Thyroid gland (tissue), 4 donors: ENCODE measurements at regions not wholly inside any gene's neighbourhood (a gene's known extent, or its start where the extent isn't known, plus 50 kb on each side); places are given as distances from the start of the nearest gene placed in this dataset.

Source experiments
- POLR2A ChIP-seq, 2 donors: fragments of 450-650 bp; IDR thresholded peaks; one replicate each; pipeline ENCODE4 v1.6.1; 2017; ENCODE audit warnings: antibody characterized with exemption in 2 of 2, mild to moderate bottlenecking in 2 of 2, moderate library complexity in 1 of 2
- TF ChIP-seq, protein P1 (sequence below), 6 experiments: fragments of 200-600 bp in 3 of 6; fragments of 450-650 bp in 3 of 6; sonication (generic) in 3 of 6; IDR thresholded peaks; one replicate each; pipeline ENCODE4 v1.5.1; 2016 to 2019; ENCODE audit warnings: antibody characterized with exemption in 6 of 6, mild to moderate bottlenecking in 2 of 6, inconsistent platforms in 1 of 6, moderate library complexity in 1 of 6

DNA sequence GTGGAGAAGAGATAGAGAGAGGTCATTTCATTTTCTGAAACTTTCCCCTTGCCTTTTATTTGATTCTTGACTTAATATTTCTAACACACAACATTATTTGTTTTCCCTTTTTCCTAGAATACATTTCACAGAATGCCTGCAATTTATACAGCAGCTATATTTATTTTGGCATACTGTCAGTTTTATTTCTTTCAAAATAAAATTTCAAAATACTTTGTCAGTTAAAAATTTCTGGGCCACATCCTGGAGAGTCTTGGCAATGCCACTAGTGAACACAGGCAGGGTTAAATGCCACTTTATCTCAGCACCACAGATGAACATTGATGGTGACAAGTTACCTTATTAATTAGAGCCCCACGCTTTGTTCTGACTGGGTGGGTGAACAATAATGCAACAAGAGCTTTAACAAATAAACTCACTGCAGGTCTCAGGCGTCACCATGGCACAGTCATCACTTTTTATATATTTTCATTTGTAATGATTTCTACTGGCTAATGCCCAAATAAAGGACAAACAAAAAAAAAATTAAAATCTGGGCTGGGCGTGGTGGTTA lies 494.0 kb downstream of the KIF20B start:
- TF ChIP-seq, protein P1, sequence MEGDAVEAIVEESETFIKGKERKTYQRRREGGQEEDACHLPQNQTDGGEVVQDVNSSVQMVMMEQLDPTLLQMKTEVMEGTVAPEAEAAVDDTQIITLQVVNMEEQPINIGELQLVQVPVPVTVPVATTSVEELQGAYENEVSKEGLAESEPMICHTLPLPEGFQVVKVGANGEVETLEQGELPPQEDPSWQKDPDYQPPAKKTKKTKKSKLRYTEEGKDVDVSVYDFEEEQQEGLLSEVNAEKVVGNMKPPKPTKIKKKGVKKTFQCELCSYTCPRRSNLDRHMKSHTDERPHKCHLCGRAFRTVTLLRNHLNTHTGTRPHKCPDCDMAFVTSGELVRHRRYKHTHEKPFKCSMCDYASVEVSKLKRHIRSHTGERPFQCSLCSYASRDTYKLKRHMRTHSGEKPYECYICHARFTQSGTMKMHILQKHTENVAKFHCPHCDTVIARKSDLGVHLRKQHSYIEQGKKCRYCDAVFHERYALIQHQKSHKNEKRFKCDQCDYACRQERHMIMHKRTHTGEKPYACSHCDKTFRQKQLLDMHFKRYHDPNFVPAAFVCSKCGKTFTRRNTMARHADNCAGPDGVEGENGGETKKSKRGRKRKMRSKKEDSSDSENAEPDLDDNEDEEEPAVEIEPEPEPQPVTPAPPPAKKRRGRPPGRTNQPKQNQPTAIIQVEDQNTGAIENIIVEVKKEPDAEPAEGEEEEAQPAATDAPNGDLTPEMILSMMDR (IDR thresholded peaks at IDR 0.05), result no peak
- no peak for TF ChIP-seq POLR2A (IDR thresholded peaks at IDR 0.05)
